ENCODE measurements at regions not wholly inside any gene's neighbourhood (a gene's known extent, or its start where the extent isn't known, plus 50 kb on each side); places are given as distances from the start of the nearest gene placed in this dataset.

GRCh38 chr12:113659015-113659414 is 187.3 kb upstream of the LHX5 start:
- H3K4me1 ChIP-seq, result no peaks in the 10 kb centered on the region
- H3K9me3 ChIP-seq, result peaks cover 0 to 5% (median 0%) of the 10 kb centered on the region in 3 donors
- H3K36me3 ChIP-seq, result no peaks in the 10 kb centered on the region
- WGBS, 2 donors, result 63 to 69% methylated on average over 6 of the region's 6 CpGs
- peaks cover 0 to 44% (median 0%) of the 10 kb centered on the region in 4 donors for H3K27me3 ChIP-seq
- DNase-seq, result no peak
- TF ChIP-seq CTCF (IDR thresholded peaks at IDR 0.05) (no peak), POLR2A (IDR thresholded peaks at IDR 0.05) (no peak)
- H3K27ac ChIP-seq, result no peak overlapping the region
- intact Hi-C loops (cut with DNase I), result no loop called here
- H3K4me3 ChIP-seq, result no peak overlapping the region

GRCh38 chr12:113658006-113658655 is 186.5 kb upstream of the LHX5 start:
- no peak overlapping the region for H3K4me3 ChIP-seq
- no peak for TF ChIP-seq CTCF (IDR thresholded peaks at IDR 0.05)
- intact Hi-C loops (cut with DNase I), result no loop called here
- H3K27me3 ChIP-seq, result peaks cover 0 to 41% (median 0%) of the 10 kb centered on the region in 4 donors
- H3K27ac ChIP-seq, result no peak overlapping the region
- no peaks in the 10 kb centered on the region for H3K4me1 ChIP-seq
- 0 to 18% methylated on average over 1 of the region's 1 CpG for WGBS, 2 donors
- no peaks in the 10 kb centered on the region for H3K36me3 ChIP-seq
- DNase-seq, result no peak
- H3K9me3 ChIP-seq, result peaks cover 0 to 5% (median 0%) of the 10 kb centered on the region in 3 donors

GRCh38 chr12:113655919-113656318 is 184.2 kb upstream of the LHX5 start:
- Histone ChIP-seq H3K9me3 (peaks cover 0 to 5% (median 0%) of the 10 kb centered on the region in 3 donors), H3K4me1 (no peaks in the 10 kb centered on the region), H3K27me3 (peaks cover 0 to 37% (median 0%) of the 10 kb centered on the region in 4 donors), H3K36me3 (no peaks in the 10 kb centered on the region), H3K4me3 (no peak overlapping the region), H3K27ac (no peak overlapping the region)
- TF ChIP-seq POLR2A (IDR thresholded peaks at IDR 0.05) (no peak), CTCF (IDR thresholded peaks at IDR 0.05) (no peak)
- WGBS, 2 donors, result 59 to 64% methylated on average over 4 of the region's 4 CpGs
- intact Hi-C loops (cut with DNase I), result no loop called here
- no peak for DNase-seq

GRCh38 chr12:113655479-113655878 is 183.8 kb upstream of the LHX5 start:
- DNase-seq, result no peak
- TF ChIP-seq POLR2A (IDR thresholded peaks at IDR 0.05) (no peak), CTCF (IDR thresholded peaks at IDR 0.05) (no peak)
- Histone ChIP-seq H3K4me1 (no peaks in the 10 kb centered on the region), H3K27ac (no peak overlapping the region), H3K4me3 (no peak overlapping the region), H3K9me3 (peaks cover 0 to 5% (median 0%) of the 10 kb centered on the region in 3 donors), H3K36me3 (no peaks in the 10 kb centered on the region), H3K27me3 (peaks cover 0 to 40% (median 0%) of the 10 kb centered on the region in 4 donors)
- WGBS, 2 donors, result 65 to 85% methylated on average over 2 to 3 of the region's 3 CpGs
- intact Hi-C loops (cut with DNase I), result no loop called here

- no peak overlapping the region for H3K27ac ChIP-seq
- intact Hi-C loops (cut with DNase I), result no loop called here
- peaks cover 0 to 5% (median 0%) of the 10 kb centered on the region in 3 donors for H3K9me3 ChIP-seq
- peaks cover 0 to 57% (median 0%) of the 10 kb centered on the region in 4 donors for H3K27me3 ChIP-seq
- H3K36me3 ChIP-seq, result no peaks in the 10 kb centered on the region
- no peaks in the 10 kb centered on the region for H3K4me1 ChIP-seq
- no peak for DNase-seq
- 63 to 66% methylated on average over 3 of the region's 3 CpGs for WGBS, 2 donors
- TF ChIP-seq POLR2A (IDR thresholded peaks at IDR 0.05) (no peak), CTCF (IDR thresholded peaks at IDR 0.05) (no peak)
- H3K4me3 ChIP-seq, result no peak overlapping the region
Measured at GRCh38 chr12:113651662-113652061, 180.0 kb upstream of the LHX5 start.
